Putamen (tissue), 1 donor: ENCODE measurements at regions not wholly inside any gene's neighbourhood (a gene's known extent, or its start where the extent isn't known, plus 50 kb on each side); places are given as distances from the start of the nearest gene placed in this dataset.

Experiments used
- DNase-seq: peaks from one replicate; pipeline ENCODE4 v3.0.0-alpha.2; 2016; ENCODE audit warnings: low spot score

DNA sequence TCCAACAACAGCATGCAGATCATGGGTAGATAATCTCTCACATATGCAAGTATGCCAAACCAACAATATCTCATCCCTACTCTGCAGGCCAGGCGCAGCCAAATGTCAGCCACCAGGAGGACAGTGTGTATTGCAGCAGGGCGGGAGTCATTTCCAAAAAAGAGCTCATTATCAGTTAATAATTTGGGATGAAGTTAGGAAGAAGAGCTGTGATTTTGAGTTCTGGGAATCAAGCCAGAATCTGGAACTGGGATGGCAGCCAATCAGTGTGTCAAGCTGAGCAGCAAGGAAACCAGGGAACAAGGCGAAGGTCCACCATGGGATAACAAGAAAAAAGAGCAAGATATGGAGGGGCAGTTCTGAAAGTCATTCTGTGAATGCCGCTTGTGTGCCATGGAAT lies 88.2 kb upstream of the CAMK2D start:
- no peak for DNase-seq

DNA sequence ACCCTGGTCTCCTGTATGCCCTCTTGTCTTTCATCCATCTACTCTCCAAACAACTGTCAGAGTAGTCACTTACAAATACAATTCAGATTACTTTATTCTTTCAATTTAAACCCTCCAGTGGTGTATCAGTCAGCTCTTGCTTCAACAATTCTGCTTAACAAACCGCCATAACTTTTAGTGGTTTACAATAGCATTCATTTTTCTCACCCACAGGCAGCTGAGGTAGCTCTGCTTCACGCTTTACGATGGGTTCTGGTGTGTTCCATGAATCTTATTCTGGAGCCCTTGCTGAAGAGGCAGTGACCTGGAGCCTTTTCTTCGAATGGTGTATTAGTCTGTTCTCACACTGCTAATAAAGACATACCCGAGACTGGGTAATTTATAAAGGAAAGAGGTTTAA lies 86.2 kb upstream of the CAMK2D start:
- no peak for DNase-seq

DNA sequence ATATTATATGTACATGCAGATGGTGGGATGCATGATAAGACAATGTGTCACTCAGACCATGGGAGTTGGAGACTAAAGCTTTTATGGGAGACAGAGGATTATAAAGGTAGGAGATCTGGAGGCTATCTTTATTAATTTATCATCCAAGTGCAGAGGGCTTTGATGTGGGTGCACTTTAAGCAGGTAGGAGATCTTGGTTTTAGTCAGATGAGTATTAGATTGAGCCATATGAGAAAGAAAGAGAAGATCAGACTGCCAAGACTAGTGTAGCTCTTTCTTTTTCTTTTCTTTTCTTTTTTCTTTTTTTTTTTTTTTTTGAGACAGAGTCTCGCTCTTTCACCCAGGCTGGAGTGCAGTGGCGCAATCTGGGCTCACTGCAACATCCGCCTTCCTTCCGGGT lies 84.9 kb upstream of the CAMK2D start:
- DNase-seq, result no peak

DNA sequence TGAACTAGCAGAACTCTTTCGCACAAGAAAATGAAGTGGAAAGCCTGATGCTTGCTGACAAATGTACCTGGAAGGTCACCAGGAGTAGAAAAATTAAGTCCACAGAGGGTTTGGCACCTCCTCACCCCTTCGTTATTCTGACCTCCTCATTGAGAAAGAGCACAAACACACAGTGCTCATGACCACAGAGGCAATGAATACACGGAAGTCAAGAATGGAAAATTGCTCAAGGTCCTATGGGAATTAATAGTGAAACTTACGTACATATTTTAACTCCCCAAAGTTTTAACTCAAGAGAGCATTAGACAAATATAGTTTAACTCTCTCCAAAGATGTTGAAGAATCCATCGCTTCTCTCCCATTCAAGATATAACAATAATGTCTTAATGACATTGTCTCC lies 83.6 kb upstream of the CAMK2D start:
- no peak for DNase-seq

DNA sequence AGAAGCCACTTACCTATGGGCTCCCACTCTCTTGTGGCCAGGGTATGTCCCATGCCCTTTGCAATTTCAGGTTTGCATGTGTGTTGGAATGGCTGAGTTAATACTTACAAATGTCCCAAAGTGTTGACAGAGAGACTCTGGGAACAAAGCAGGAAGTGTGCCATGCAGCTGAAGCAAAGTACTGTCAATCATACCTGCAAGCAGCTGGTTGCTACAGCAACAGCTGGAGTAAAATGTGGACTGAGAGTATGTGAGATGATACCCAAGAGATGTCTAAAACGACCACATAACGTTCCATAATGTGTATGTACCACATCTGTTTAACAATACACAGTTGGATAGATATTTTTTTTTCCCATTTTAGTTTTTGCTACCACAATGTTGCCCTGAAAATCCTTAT lies 82.8 kb upstream of the CAMK2D start:
- DNase-seq, result no peak

DNA sequence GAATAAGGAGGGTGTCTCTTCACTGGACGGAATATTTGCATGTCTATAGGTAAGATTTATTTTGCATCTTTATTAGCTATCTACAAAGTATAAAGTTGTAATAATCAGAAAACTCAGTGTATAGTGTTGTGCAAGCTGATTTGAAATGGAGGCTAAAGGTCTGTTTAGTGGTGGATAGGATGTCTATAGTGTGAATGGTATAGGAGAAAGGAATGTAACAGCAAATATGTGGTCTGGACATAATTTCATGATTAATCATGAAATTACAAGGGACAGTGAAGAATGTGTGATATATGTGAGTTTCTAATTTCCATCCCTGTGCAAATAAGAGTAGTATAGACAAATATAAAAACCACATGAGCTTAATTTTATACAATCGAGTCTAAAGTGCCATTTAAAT lies 79.3 kb upstream of the CAMK2D start:
- no peak for DNase-seq

DNA sequence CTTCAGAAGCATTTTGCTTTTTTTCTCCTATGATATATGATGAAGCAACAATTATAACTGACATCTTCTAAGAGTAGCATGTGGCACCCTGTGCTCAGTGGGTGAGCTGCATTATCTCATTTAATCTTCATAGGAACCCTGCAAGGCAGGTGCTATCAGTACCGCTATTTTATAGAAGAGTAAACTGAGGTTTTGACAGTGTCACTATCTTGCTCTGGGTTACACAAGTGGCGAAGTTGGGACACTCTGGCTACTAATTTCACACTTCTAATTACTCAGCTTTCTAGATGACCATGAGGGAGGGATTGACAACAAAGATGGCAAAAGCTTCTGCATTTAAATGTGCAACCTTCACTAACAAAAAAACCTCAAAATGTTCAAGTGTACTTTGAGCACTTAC lies 76.9 kb upstream of the CAMK2D start:
- DNase-seq, result no peak

DNA sequence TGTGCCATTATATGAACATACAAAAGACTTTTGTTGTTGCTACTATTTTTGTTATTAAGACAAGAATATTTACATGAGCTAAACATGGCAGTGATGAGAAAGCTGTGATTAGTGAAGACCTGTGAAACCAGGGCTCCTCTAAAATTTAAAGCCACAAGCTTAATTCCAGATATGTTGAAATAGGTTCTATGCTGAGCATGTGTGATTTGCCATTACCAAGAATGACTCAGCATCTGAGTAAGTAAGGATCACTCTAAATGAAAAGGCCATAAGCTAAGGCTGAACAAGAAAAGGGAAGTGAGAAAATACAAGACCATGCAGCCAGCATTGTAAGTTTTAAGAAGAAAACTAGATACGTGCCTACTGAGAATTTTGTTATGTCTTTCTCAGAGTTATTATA lies 75.9 kb upstream of the CAMK2D start:
- peak; percentile 22 for DNase-seq

DNA sequence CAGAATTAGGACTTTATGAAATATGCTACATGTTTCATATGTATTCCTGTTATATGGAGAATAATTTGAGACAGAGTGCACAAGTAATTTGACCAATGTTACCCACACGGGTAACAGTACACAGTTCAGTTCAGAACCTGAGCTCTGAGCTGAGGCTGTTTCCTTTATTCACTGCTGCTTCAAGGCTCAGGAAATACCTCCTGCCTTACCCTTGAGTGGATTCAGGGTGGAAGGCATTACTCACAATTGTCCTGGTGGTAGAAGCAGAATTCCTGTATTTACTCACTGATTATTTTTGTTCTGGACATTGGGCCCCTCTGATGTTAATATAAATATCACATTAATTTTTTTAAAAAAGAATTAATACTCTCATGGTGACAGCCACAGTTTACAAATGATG lies 73.5 kb upstream of the CAMK2D start:
- DNase-seq, result no peak

DNA sequence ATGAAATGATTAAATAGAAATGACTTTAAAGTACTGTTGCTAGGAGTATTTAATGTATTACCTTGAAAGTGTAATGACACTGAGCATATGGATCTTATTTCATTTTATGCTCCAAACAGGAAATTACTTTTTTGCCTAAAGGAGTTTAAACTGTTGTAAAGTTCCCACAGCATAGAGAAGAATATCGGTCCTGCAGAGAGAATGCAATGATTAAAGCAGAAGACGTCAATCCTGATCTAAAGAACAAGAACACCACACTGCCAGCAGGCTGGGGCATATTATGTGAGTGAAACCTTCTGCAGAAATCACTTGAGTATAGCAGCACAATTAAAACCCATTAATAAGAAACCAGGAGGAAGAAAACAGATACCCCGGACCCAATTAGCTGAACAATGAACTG lies 72.8 kb upstream of the CAMK2D start:
- DNase-seq, result no peak

DNA sequence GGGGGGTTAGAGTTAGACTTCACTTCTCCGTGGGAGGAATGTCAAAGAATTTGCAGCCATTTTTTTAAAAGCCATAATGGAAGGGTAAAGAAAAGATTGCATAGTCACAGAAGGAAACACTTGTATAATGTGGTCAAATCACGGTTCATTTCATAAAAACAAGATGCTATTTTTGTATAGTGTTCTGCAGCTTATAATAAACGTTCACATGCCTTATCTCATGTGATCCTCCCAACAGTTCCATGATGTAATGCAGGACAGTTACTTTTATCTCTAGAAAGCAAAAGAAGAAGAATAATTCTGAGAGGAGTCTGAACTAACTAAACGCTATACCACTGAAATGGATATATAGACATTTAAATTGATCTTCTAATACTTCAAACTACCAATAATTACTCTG lies 71.3 kb upstream of the CAMK2D start:
- DNase-seq, result no peak

DNA sequence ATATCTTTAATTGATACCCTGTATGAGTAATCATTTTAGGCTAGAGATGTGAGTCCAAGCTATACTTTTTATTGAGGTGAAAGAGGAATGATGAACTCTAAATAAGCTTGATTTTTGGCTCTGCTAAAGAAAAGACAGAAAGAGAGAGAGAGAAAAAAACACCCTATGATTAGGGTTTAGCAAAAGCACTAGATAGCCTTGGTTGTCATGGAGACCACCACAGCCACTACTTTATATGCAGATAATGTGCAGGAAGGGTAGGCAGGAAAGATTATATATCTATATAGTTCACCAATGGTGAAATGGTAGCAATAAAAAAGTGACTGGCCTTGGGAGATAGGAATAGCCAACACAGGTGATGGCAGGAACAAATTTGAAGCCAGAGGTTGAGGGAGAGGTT lies 69.9 kb upstream of the CAMK2D start:
- DNase-seq, result no peak

DNA sequence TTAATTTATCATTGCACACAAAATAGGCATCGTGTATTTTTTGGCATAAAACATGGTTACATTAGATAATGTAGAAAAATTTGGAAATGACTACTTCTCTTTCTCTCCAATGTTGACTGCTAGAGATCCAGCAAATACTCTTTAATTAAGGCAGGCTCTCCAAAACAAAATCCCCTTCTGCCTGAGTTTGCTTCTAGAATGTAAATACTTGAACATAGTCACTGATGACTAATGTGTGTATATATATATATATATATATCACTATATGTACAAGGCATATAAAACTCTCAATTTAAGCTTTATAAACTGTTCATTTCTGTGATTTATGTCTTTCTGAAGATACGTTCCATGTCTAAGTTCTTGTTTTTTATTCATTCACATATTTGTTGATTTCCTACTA lies 67.2 kb upstream of the CAMK2D start:
- DNase-seq, result no peak

DNA sequence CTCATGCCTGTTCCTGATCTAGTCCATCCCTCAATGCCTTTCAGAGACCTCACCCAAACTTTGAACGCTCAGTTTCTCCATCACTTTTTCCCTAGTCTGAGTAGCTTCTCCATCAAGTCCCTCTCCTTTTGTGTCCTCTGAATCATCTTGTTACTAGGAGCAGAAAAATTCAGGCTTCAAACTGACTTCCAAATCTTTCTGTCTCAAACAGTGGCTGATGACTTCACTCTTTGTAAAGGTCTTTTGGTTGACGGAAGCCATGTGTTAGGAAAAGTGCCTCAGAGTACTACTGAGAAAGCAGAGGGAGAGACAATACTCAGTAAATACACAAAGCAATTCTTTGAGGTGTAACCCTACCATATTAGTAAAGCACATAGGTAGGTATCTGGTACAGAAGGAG lies 65.7 kb upstream of the CAMK2D start:
- no peak for DNase-seq

DNA sequence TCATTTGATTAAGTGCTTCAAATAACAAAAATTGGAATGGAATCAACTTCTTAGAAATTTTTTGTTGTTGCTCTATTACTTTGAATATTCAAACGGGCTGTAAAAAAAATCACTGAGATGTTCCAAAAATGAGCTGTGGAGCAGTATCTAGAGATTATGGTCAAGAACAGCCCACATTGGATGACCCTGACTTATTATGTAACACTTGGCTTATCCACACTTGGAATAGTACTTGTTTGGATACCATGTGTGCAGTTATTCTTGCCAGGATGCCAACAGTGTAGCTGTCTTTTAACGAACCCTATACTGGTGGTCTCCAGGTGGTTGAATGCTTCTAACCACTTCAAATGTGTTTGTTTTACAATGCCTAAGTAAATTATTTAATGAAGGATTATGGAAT lies 64.9 kb upstream of the CAMK2D start:
- DNase-seq, result no peak

DNA sequence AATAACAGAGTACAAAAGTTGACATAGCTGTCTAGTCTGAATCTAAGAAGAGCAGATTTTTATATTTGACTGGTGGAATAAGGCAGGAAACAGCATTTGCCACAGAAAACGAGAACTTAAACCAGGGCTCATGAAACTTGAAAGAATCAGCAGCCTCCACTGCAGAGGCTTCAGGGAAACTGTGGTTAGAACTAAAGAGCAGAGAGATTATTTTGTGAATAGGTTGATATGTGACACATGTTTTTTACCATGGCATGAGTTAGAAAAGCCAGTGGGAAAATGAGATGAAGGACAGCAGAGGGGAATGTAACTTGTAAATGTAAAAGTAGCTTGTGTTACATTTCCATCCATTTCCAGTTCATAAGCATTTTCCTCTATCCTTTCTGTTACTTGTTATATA lies 63.7 kb upstream of the CAMK2D start:
- DNase-seq, result peak; percentile 16

DNA sequence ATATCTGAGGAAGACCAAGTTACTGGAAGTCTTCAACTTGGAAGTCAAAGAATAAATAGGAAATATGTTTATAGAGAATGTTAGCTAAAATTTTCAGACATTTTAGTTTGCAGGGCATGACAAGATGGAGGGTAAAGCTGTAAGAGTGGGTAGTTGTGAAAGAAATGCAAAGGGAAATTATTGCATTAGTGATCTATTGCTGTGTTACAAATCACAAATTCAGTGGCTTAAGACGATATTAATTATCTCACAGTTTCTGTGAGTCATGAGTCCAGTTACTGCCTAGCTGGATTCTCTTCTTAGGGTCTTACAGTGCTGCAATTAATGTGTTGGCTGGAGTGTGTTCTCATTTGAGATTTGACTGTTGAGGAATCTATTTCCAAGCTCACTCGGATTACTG lies 62.9 kb upstream of the CAMK2D start:
- no peak for DNase-seq

DNA sequence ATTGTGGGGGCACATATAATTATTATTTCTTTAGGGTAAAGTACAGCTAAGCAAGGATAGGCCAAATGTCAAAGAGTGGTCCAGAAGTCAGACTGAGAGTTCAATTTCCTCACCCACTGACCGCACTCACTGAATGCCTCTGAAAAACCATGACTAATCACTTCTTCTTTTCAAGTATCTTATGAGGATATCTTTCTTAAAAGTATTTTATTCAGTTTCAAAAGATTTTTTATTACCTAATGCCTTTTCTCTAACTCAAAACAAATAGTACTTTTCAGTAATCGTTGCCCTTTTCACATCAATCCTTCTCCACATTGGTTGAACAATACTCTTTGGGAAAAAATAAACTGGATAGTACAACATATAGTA lies 61.7 kb upstream of the CAMK2D start:
- no peak for DNase-seq

DNA sequence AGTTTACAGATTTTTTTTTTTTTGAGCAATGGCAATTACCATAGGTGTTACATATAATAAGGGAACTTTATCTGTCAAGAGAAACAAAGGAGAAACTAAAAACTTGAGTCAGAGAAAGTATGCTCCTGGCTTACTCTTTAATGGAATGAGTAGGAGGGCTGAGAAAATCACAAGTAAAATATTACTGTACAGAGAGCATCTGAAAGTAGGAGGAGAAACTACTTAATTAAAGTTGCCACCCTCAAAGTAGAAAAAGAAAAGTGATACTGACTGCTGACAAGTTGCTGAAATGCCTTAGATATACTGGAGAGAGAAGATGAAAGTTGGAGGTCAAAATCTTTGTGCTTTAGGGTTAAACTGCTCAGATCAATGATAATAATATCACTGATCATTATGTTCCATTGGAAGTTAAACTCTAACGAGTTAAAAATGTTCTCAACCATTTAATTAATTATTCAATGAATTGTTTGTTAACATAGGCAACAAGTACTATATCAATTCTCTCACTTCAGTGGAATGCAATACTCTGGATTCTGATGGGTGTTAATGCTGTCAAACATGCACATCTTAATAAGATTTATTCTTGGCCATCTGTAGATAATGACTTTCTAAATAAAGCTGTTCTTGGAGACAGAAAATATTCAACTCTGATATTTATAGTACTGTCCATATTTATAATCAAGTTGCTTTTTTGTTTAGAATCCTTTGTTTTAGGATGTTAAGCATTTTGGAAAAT lies 61.2 kb upstream of the CAMK2D start:
- no peak for DNase-seq

DNA sequence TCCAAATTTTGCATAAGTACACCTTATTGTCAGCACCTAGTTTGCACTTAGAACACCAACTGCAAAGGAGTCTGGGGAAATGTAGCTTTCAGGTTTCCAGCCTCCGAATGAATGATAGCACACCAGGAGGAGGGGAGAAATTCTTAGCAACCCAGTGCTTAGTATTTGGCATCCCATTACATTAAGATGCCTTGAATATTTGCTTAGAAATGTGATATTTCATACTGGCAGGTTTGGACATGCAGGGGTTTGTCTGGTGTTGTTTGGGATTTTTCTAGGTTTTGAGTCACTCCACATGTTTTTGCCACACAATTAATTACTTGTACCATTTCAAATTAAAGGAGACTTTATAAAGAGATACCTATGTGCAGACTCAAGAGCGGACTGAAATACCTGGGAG lies 60.3 kb upstream of the CAMK2D start:
- DNase-seq, result no peak

DNA sequence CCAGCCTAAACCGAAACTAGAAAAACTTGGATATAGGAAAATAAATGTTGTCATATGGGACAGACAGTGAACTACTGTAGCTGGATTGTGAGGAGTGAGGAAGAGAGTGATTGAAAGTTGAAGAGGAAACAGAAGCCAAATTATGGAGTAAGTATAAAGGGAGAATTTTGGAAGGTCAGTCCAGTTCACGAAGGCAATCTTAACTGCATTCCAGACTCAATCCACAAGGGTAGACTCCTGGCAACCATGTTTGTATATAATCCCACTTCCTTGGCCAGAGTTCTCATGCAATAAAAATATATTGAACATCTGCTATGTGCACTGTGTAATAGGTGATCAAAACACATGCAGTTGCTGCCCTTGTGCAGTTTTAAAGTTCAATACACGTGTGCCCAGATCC lies 58.6 kb upstream of the CAMK2D start:
- DNase-seq, result no peak

DNA sequence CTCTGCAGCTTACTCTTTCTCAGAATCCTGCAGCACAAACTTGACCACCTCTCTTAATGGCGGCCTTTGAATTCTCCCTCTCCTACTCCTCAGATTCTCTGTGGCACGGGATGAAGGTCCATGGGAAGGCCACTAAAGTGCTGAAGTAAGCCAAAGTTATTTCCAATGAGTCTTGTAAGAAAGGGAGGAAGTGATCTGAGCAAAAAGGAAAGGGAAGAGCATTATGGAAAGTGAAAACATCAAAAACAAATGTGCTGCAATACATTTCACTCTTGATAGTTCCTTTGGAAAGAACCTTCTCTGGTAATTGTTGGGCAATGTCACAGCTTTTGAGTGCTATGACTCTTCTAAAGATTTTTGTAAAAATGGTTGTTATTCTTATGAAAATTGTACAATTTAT lies 54.3 kb upstream of the CAMK2D start:
- DNase-seq, result no peak

DNA sequence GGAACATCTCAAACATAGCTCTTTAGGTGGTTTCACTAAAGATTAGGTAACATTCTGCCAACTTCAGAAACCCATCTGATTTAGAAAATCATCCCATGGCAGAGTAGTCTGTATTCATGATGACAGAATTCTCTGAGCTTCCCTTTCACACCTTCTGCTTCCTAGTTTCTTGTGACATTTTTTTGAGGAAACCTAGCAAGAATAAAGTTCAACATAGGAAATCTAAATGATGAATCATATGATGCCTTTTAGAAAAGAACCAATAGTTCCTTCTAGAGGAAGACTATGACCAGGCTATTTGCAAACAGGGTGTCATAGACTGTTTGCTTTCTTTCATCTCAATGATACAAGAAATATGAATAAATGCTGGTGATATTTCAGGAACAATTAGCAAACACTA lies 49.8 kb upstream of the CAMK2D start:
- no peak for DNase-seq
